HCT116 (cell line): ENCODE measurements at regions not wholly inside any gene's neighbourhood (a gene's known extent, or its start where the extent isn't known, plus 50 kb on each side); places are given as distances from the start of the nearest gene placed in this dataset.

Experiments
- ATAC-seq: fragments of 200-7000 bp; cut with Tn5 transposase; 2 replicates; pipeline ENCODE4 v1.9.1; 2020; ENCODE audit warnings: mild to moderate bottlenecking, moderate library complexity
- BruUV-seq: library from RNA; stranded (reverse); fragments of 400-500 nt; replicated peaks from 2 replicates; lab custom pipeline; 2021; lab: Mats Ljungman, UMichigan
- CTCF ChIA-PET: fragments of 300-600 bp; sonication (Branson Sonifier 250); formaldehyde crosslinking; loops from one replicate; lab custom pipeline; 2021; ENCODE audit warnings: antibody characterized with exemption; lab: Charles Lee
- POLR2A ChIA-PET: fragments of 300-600, 350-600 bp; sonication (Branson Sonifier 250); formaldehyde crosslinking; loops from one replicate; lab custom pipeline; 2021; ENCODE audit warnings: antibody characterized with exemption; lab: Charles Lee
- RAD21 ChIA-PET, 2 experiments: fragments of 300-600 bp; sonication (Branson Sonifier 250); formaldehyde crosslinking; loops; one replicate each; lab custom pipeline; 2023; ENCODE audit warnings: low total read pairs in 2 of 2; ENCODE audit not compliant: uncharacterized antibody in 2 of 2, unreplicated experiment in 2 of 2, low non-redundant PET in 1 of 2; lab: Charles Lee
- DNase-seq: peaks from one replicate; pipeline ENCODE4 v3.0.0-alpha.2; 2010; ENCODE audit warnings: low read depth, low spot score
- H2AFZ ChIP-seq: fragments of 200-600 bp; shearing (Covaris generic), sonication (generic); 2 replicates; pipeline ENCODE4 v1.6.1; 2017; ENCODE audit warnings: low read depth, mixed run types, mixed read lengths, antibody characterized with exemption, low read length; ENCODE audit not compliant: poor library complexity, severe bottlenecking
- H3K27ac ChIP-seq: 2 replicates; pipeline ENCODE4 v1.5.1; 2012; ENCODE audit warnings: low read depth, low read length
- H3K27me3 ChIP-seq: fragments of 200-600 bp; sonication (generic); 2 replicates; pipeline ENCODE4 v1.6.1; 2016; ENCODE audit warnings: mixed run types, low read length, mixed read lengths; ENCODE audit not compliant: insufficient read depth
- H3K36me3 ChIP-seq, 2 experiments: fragments of 200-500 bp in 1 of 2; fragments of 200-600 bp in 1 of 2; sonication (Bioruptor generic) in 1 of 2; sonication (generic) in 1 of 2; 2 replicates each; pipeline versions ENCODE4 v1.5.1 to v1.6.1; 2014 to 2016; ENCODE audit warnings: low read length in 2 of 2, inconsistent platforms in 1 of 2, mixed read lengths in 1 of 2, mixed run types in 1 of 2; ENCODE audit not compliant: insufficient read depth in 2 of 2, control insufficient read depth in 1 of 2
- H3K4me1 ChIP-seq, 2 experiments: fragments of 200-600 bp in 1 of 2; sonication (generic) in 1 of 2; 2 replicates each; pipeline versions ENCODE4 v1.5.1 to v1.6.1; 2012 to 2017; ENCODE audit warnings: low read length in 2 of 2, inconsistent platforms in 1 of 2, mild to moderate bottlenecking in 1 of 2, mixed read lengths in 1 of 2, mixed run types in 1 of 2, moderate library complexity in 1 of 2; ENCODE audit not compliant: insufficient read depth in 2 of 2, control insufficient read depth in 1 of 2
- H3K4me2 ChIP-seq: fragments of 200-600 bp; sonication (generic); 2 replicates; pipeline ENCODE4 v1.6.1; 2017; ENCODE audit warnings: mixed run types, low read length, mixed read lengths
- H3K4me3 ChIP-seq, 2 experiments: fragments of 200-600 bp in 1 of 2; sonication (generic) in 1 of 2; replicated peaks in 1 of 2; 2 replicates each; pipeline ENCODE4 v1.5.1; 2011 to 2016; ENCODE audit warnings: low read length in 2 of 2, control low read depth in 1 of 2, low read depth in 1 of 2, mild to moderate bottlenecking in 1 of 2, mixed read lengths in 1 of 2, mixed run types in 1 of 2
- H3K79me2 ChIP-seq: fragments of 200-600 bp; sonication (generic); 2 replicates; pipeline ENCODE4 v1.6.1; 2017; ENCODE audit warnings: mild to moderate bottlenecking, mixed run types, low read length, moderate library complexity, mixed read lengths; ENCODE audit not compliant: insufficient read depth
- H3K9ac ChIP-seq: fragments of 200-600 bp; sonication (generic); 2 replicates; pipeline ENCODE4 v1.6.1; 2016; ENCODE audit warnings: low read length, mixed read lengths
- H3K9me2 ChIP-seq: fragments of 200-600 bp; sonication (generic), shearing (Covaris generic); 2 replicates; pipeline ENCODE4 v1.6.1; 2017; ENCODE audit warnings: mixed run types, mild to moderate bottlenecking, moderate library complexity; ENCODE audit not compliant: insufficient read depth
- H3K9me3 ChIP-seq, 2 experiments: fragments of 200-500 bp in 1 of 2; fragments of 200-600 bp in 1 of 2; sonication (Bioruptor generic) in 1 of 2; sonication (generic) in 1 of 2; 2 replicates each; pipeline ENCODE4 v1.6.1; 2014 to 2017; ENCODE audit warnings: low read length in 2 of 2, mixed read lengths in 2 of 2, inconsistent platforms in 1 of 2, low read depth in 1 of 2, mild to moderate bottlenecking in 1 of 2, mixed run types in 1 of 2, moderate library complexity in 1 of 2; ENCODE audit not compliant: control insufficient read depth in 1 of 2, insufficient read depth in 1 of 2
- H4K20me1 ChIP-seq: fragments of 200-600 bp; sonication (generic), shearing (Covaris generic); 2 replicates; pipeline ENCODE4 v1.6.1; 2017; ENCODE audit warnings: mixed run types, mild to moderate bottlenecking, moderate library complexity; ENCODE audit not compliant: insufficient read depth
- ATF3 ChIP-seq: IDR thresholded peaks from 2 replicates; pipeline ENCODE4 v1.6.1; 2012
- EGR1 ChIP-seq: IDR thresholded peaks from 2 replicates; pipeline ENCODE4 v1.6.1; 2012; ENCODE audit warnings: low read depth
- ELF1 ChIP-seq: IDR thresholded peaks from 2 replicates; pipeline ENCODE4 v1.6.1; 2012; ENCODE audit warnings: low read depth, borderline replicate concordance
- EZH2 ChIP-seq: fragments of 200-600 bp; sonication (generic); IDR thresholded peaks from 2 replicates; pipeline ENCODE4 v1.6.1; 2017; ENCODE audit warnings: antibody characterized with exemption, mixed run types
- EZH2phosphoT487 ChIP-seq: fragments of 200-600 bp; IDR thresholded peaks from 2 replicates; pipeline ENCODE4 v1.6.1; 2018; ENCODE audit warnings: antibody characterized with exemption, borderline replicate concordance
- FOSL1 ChIP-seq: IDR thresholded peaks from 2 replicates; pipeline ENCODE4 v1.6.1; 2012; ENCODE audit warnings: low read depth
- JUND ChIP-seq: IDR thresholded peaks from 2 replicates; pipeline ENCODE4 v1.6.1; 2012
- MAX ChIP-seq: IDR thresholded peaks from 2 replicates; pipeline ENCODE4 v1.6.1; 2012
- POLR2A ChIP-seq: IDR thresholded peaks from 2 replicates; pipeline ENCODE4 v1.7.0; 2011; ENCODE audit warnings: borderline replicate concordance; ENCODE audit not compliant: insufficient read depth, insufficient read length; ENCODE audit errors: extremely low read depth
- POLR2AphosphoS5 ChIP-seq: IDR thresholded peaks from 2 replicates; pipeline ENCODE4 v1.6.1; 2011; ENCODE audit warnings: mild to moderate bottlenecking, low read depth, low read length, moderate library complexity
- RAD21 ChIP-seq: IDR thresholded peaks from 2 replicates; pipeline ENCODE4 v1.6.1; 2012; ENCODE audit warnings: low read depth, mild to moderate bottlenecking
- SIN3A ChIP-seq: IDR thresholded peaks from 2 replicates; pipeline ENCODE4 v1.6.1; 2012; ENCODE audit warnings: low read depth
- SP1 ChIP-seq: IDR thresholded peaks from 2 replicates; pipeline ENCODE4 v1.6.1; 2012; ENCODE audit warnings: low read depth
- SRF ChIP-seq: IDR thresholded peaks from 2 replicates; pipeline ENCODE4 v1.6.1; 2012; ENCODE audit warnings: low read depth
- TCF7L2 ChIP-seq: IDR thresholded peaks from 2 replicates; pipeline ENCODE4 v1.7.0; 2011; ENCODE audit warnings: borderline replicate concordance, inconsistent platforms; ENCODE audit not compliant: insufficient read depth, insufficient read length; ENCODE audit errors: extremely low read depth
- YY1 ChIP-seq: IDR thresholded peaks from 2 replicates; pipeline ENCODE4 v1.6.1; 2011; ENCODE audit warnings: low read length, low read depth, moderate library complexity, mild to moderate bottlenecking; ENCODE audit not compliant: insufficient replicate concordance; ENCODE audit errors: extremely low read depth
- ZBTB33 ChIP-seq: IDR thresholded peaks from 2 replicates; pipeline ENCODE4 v1.6.1; 2011; ENCODE audit warnings: mild to moderate bottlenecking, low read length, moderate library complexity; ENCODE audit not compliant: insufficient replicate concordance; ENCODE audit errors: extremely low read depth
- ZFX ChIP-seq: fragments of 450-650 bp; IDR thresholded peaks from 2 replicates; pipeline ENCODE4 v1.6.1; 2017
- ZNF274 ChIP-seq: fragments of 200-500 bp; sonication (Bioruptor generic); IDR thresholded peaks from 2 replicates; pipeline ENCODE4 v1.6.1; 2014; ENCODE audit warnings: mild to moderate bottlenecking, low read depth, low read length, inconsistent platforms
- intact Hi-C: fragments of 100-400 bp; cut with micrococcal nuclease; formaldehyde crosslinking; loops from 2 replicates; pipeline ENCODE4 v1.10.0; 2022
- TF ChIP-seq, protein P1 (sequence below), 3 experiments: fragments of 200-600 bp in 1 of 3; sonication (generic) in 1 of 3; IDR thresholded peaks in 2 of 3; conservative IDR thresholded peaks in 1 of 3; 2 replicates each; pipeline ENCODE4 v1.5.1; 2012 to 2017; ENCODE audit warnings: low read depth in 2 of 3, low read length in 2 of 3, antibody characterized with exemption in 1 of 3, borderline replicate concordance in 1 of 3, control low read depth in 1 of 3, mild to moderate bottlenecking in 1 of 3, mixed read lengths in 1 of 3, mixed run types in 1 of 3, moderate library complexity in 1 of 3; ENCODE audit not compliant: insufficient read depth in 1 of 3

DNA sequence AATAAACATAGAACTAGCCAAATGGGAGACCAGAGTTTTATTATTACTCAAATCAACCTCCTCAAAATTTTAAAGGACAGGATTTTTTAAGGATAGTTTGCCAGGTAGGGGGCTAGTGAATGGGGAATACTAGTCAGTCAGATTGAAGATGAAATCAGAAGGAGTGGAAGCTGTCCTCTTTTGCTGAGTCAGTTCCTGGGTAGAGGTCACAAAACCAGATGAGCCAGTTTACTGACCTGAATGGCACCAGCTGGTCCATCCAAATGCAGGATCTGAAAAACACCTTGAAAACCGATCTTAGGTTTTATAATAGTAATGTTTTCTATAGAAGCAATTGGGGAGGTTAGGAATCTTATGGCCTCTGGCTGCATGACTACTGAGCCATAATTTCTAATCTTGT lies 558.2 kb downstream of the PKHD1 start:
- ATAC-seq (no peak), DNase-seq (no peak)
- Histone ChIP-seq H3K79me2 (no peaks in the 10 kb centered on the region), H2AFZ (no peak overlapping the region), H3K9ac (no peak overlapping the region), H3K9me2 (no peaks in the 10 kb centered on the region), H3K9me3 (peaks cover 10 to 23% of the 10 kb centered on the region in 2 experiments; a peak in 2 of 4 replicates), H3K36me3 (no peaks in the 10 kb centered on the region), H3K27ac (no peak overlapping the region), H3K4me1 (no peaks in the 10 kb centered on the region), H3K4me3 (no peak overlapping the region), H4K20me1 (no peaks in the 10 kb centered on the region), H3K27me3 (no peaks in the 10 kb centered on the region), H3K4me2 (no peak overlapping the region)
- ChIA-PET CTCF (no interaction called here), POLR2A (no interaction called here), RAD21 (no interaction called here)
- intact Hi-C loops = no loop called here
- TF ChIP-seq POLR2A (no peak), SIN3A (no peak), ZBTB33 (no peak), FOSL1 (no peak), POLR2AphosphoS5 (no peak), EGR1 (no peak), SP1 (no peak), MAX (no peak), RAD21 (no peak), ZNF274 (no peak), SRF (no peak), EZH2 (no peak), YY1 (no peak), EZH2phosphoT487 (no peak), JUND (no peak), TCF7L2 (no peak), ZFX (no peak), ATF3 (no peak), ELF1 (no peak)
- TF ChIP-seq, protein P1, sequence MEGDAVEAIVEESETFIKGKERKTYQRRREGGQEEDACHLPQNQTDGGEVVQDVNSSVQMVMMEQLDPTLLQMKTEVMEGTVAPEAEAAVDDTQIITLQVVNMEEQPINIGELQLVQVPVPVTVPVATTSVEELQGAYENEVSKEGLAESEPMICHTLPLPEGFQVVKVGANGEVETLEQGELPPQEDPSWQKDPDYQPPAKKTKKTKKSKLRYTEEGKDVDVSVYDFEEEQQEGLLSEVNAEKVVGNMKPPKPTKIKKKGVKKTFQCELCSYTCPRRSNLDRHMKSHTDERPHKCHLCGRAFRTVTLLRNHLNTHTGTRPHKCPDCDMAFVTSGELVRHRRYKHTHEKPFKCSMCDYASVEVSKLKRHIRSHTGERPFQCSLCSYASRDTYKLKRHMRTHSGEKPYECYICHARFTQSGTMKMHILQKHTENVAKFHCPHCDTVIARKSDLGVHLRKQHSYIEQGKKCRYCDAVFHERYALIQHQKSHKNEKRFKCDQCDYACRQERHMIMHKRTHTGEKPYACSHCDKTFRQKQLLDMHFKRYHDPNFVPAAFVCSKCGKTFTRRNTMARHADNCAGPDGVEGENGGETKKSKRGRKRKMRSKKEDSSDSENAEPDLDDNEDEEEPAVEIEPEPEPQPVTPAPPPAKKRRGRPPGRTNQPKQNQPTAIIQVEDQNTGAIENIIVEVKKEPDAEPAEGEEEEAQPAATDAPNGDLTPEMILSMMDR (IDR thresholded peaks at IDR 0.05 in 2 of 3, conservative IDR thresholded peaks at IDR 0.05 in 1 of 3; ENCODE audit: borderline replicate concordance in 1 of 3, insufficient read depth in 1 of 3, low read depth in 2 of 3, low read length in 2 of 3) = no peak
- no TSS peak for BruUV-seq
